ENCODE measurements at regions not wholly inside any gene's neighbourhood (a gene's known extent, or its start where the extent isn't known, plus 50 kb on each side); places are given as distances from the start of the nearest gene placed in this dataset.

GRCh38 chr10:29951441-29951931 is 107.9 kb downstream of the JCAD start:
- Histone ChIP-seq H3K4me3 (ENCODE audit: low read depth in 2 of 2, low read length in 1 of 2) (no peak overlapping the region), H4K20me1 (ENCODE audit: insufficient read depth) (no peaks in the 10 kb centered on the region), H3K9me2 (no peaks in the 10 kb centered on the region), H3K36me3 (replicated peaks in 1 of 2; ENCODE audit: control insufficient read depth in 1 of 2, insufficient read depth in 2 of 2, low read length in 1 of 2) (no peaks in the 10 kb centered on the region), H3K4me1 (ENCODE audit: control insufficient read depth in 1 of 2, insufficient read depth in 2 of 2, low read depth in 1 of 2, low read length in 1 of 2) (peaks cover 11 to 40% of the 10 kb centered on the region in 2 experiments; a peak in 3 of 4 replicates), H3K27ac (ENCODE audit: low read depth in 2 of 2, low read length in 1 of 2) (peak overlapping the region; percentile 95 to 98), H3K9me3 (no peaks in the 10 kb centered on the region), H2AFZ (ENCODE audit: low read depth) (peak overlapping the region; percentile 39), H3K79me2 (ENCODE audit: insufficient read depth) (no peaks in the 10 kb centered on the region), H3K4me2 (no peak overlapping the region), H3K27me3 (ENCODE audit: insufficient read depth) (no peaks in the 10 kb centered on the region), H3F3A (replicated peaks; ENCODE audit: insufficient read depth) (peaks cover 29% of the 10 kb centered on the region), H3K9ac (no peak overlapping the region; the same call in 1 of the 2 replicates)
- TF ChIP-seq NFIC (IDR thresholded peaks at IDR 0.05; ENCODE audit: borderline replicate concordance) (peak; percentile 84; the same call in 1 of the 2 replicates), TCF12 (IDR thresholded peaks at IDR 0.05) (peak; percentile 10; the same call in 1 of the 2 replicates), PBX3 (IDR thresholded peaks at IDR 0.05) (peak; percentile 35; the same call in 1 of the 2 replicates), EP300 (IDR thresholded peaks at IDR 0.05; ENCODE audit: borderline replicate concordance in 1 of 2, low read depth in 1 of 2, low read length in 1 of 2) (no peak)
- WGBS (ENCODE audit: low lambda C conversion rate) = 89% methylated on average over 11 of the region's 11 CpGs
- ChIA-PET POLR2A (no interaction called here), CTCF (interaction anchor here (0.9 kb wide), 1 partner anchor 51 kb away, joined by 3 read pairs; no protein-coding TSS in a partner anchor)
- no peak for DNase-seq

- Histone ChIP-seq H3K9me3 (no peaks in the 10 kb centered on the region), H2AFZ (ENCODE audit: low read depth) (no peak overlapping the region), H3F3A (replicated peaks; ENCODE audit: insufficient read depth) (peaks cover 29% of the 10 kb centered on the region), H3K27me3 (ENCODE audit: insufficient read depth) (no peaks in the 10 kb centered on the region), H3K4me3 (ENCODE audit: low read depth in 2 of 2, low read length in 1 of 2) (no peak overlapping the region), H3K79me2 (ENCODE audit: insufficient read depth) (no peaks in the 10 kb centered on the region), H3K4me2 (peak overlapping the region; percentile 58; the same call in 1 of the 2 replicates), H3K9ac (peak overlapping the region; percentile 40; the same call in 1 of the 2 replicates), H3K27ac (ENCODE audit: low read depth in 2 of 2, low read length in 1 of 2) (peak overlapping the region; percentile 95 to 98), H3K36me3 (replicated peaks in 1 of 2; ENCODE audit: control insufficient read depth in 1 of 2, insufficient read depth in 2 of 2, low read length in 1 of 2) (no peaks in the 10 kb centered on the region), H3K4me1 (ENCODE audit: control insufficient read depth in 1 of 2, insufficient read depth in 2 of 2, low read depth in 1 of 2, low read length in 1 of 2) (peaks cover 11 to 40% of the 10 kb centered on the region in 2 experiments; a peak in 3 of 4 replicates), H4K20me1 (ENCODE audit: insufficient read depth) (no peaks in the 10 kb centered on the region), H3K9me2 (no peaks in the 10 kb centered on the region)
- 77% methylated on average over 5 of the region's 5 CpGs for WGBS (ENCODE audit: low lambda C conversion rate)
- no peak for TF ChIP-seq TAF1 (IDR thresholded peaks at IDR 0.05; ENCODE audit: borderline replicate concordance, low read depth, low read length)
- TF ChIP-seq YY1 (IDR thresholded peaks at IDR 0.05; ENCODE audit: low read depth) = no peak
- no peak for TF ChIP-seq RXRA (IDR thresholded peaks at IDR 0.05; ENCODE audit: borderline replicate concordance, low read depth)
- POLR2A ChIA-PET = no interaction called here
- CTCF ChIA-PET = no interaction called here
- DNase-seq = no peak
These were observed 109.0 kb downstream of the JCAD start for GRCh38 chr10:29950391-29950790.

- CTCF ChIA-PET = interaction anchor here (0.7 to 1.0 kb wide), 2 partner anchors 48 to 194 kb away, joined by 3 read pairs; no protein-coding TSS in a partner anchor
- Histone ChIP-seq H3K4me2 (peak overlapping the region; percentile 58), H3K79me2 (ENCODE audit: insufficient read depth) (no peaks in the 10 kb centered on the region), H2AFZ (ENCODE audit: low read depth) (no peak overlapping the region), H3K36me3 (replicated peaks in 1 of 2; ENCODE audit: control insufficient read depth in 1 of 2, insufficient read depth in 2 of 2, low read length in 1 of 2) (no peaks in the 10 kb centered on the region), H4K20me1 (ENCODE audit: insufficient read depth) (no peaks in the 10 kb centered on the region), H3K9me2 (no peaks in the 10 kb centered on the region), H3K4me1 (ENCODE audit: control insufficient read depth in 1 of 2, insufficient read depth in 2 of 2, low read depth in 1 of 2, low read length in 1 of 2) (peaks cover 11 to 40% of the 10 kb centered on the region in 2 experiments; a peak in 3 of 4 replicates), H3K27ac (ENCODE audit: low read depth in 2 of 2, low read length in 1 of 2) (peak overlapping the region; percentile 95 to 98), H3K9me3 (no peaks in the 10 kb centered on the region), H3K9ac (peak overlapping the region; percentile 62; the same call in 1 of the 2 replicates), H3K27me3 (ENCODE audit: insufficient read depth) (no peaks in the 10 kb centered on the region), H3F3A (replicated peaks; ENCODE audit: insufficient read depth) (peaks cover 29% of the 10 kb centered on the region), H3K4me3 (ENCODE audit: low read depth in 2 of 2, low read length in 1 of 2) (no peak overlapping the region)
- DNase-seq = no peak
- POLR2A ChIA-PET = no interaction called here
- WGBS (ENCODE audit: low lambda C conversion rate) = 5% methylated on average over 5 of the region's 5 CpGs
- TF ChIP-seq FOXJ3 (CRISPR knock-in tag; IDR thresholded peaks at IDR 0.05) (no peak), MAX (IDR thresholded peaks at IDR 0.05; ENCODE audit: low read depth) (0 out of 2 replicates have a peak, but pooled peaks have one; percentile 5), SIN3A (IDR thresholded peaks at IDR 0.05; ENCODE audit: borderline replicate concordance, low read depth, low read length) (peak; percentile 46), ZBTB33 (IDR thresholded peaks at IDR 0.05; ENCODE audit: borderline replicate concordance, low read depth) (peak; percentile 86), MXI1 (IDR thresholded peaks at IDR 0.05; ENCODE audit: low read depth, low read length) (no peak), YY1 (IDR thresholded peaks at IDR 0.05; ENCODE audit: low read depth) (peak; percentile 58; the same call in 1 of the 2 replicates), ELF1 (IDR thresholded peaks at IDR 0.05) (peak; percentile 44; the same call in 1 of the 2 replicates), GABPA (IDR thresholded peaks at IDR 0.05; ENCODE audit: low read depth) (peak; percentile 8; the same call in 1 of the 2 replicates), SMC3 (IDR thresholded peaks at IDR 0.05; ENCODE audit: low read depth, low read length) (no peak), NRF1 (IDR thresholded peaks at IDR 0.05; ENCODE audit: low read depth, low read length) (no peak), MEF2A (IDR thresholded peaks at IDR 0.05; ENCODE audit: borderline replicate concordance, low read depth) (peak; percentile 84)
These were observed 109.9 kb downstream of the JCAD start for GRCh38 chr10:29949411-29950011.

Measured in SK-N-SH (cell line).